DOHH2 (cell line): ENCODE measurements at regions not wholly inside any gene's neighbourhood (a gene's known extent, or its start where the extent isn't known, plus 50 kb on each side); places are given as distances from the start of the nearest gene placed in this dataset.

Source experiments
- CTCF ChIP-seq: fragments of 200-600 bp; sonication (generic); IDR thresholded peaks from one replicate; pipeline ENCODE4 v1.5.1; 2014; ENCODE audit warnings: antibody characterized with exemption, mild to moderate bottlenecking, low read depth, low read length; ENCODE audit not compliant: poor library complexity, severe bottlenecking
- EZH2phosphoT487 ChIP-seq: fragments of 200-600 bp; sonication (generic); IDR thresholded peaks from 2 replicates; pipeline ENCODE4 v1.6.1; 2017; ENCODE audit warnings: borderline replicate concordance, mild to moderate bottlenecking, antibody characterized with exemption, low read length, moderate library complexity, mixed read lengths

- TF ChIP-seq CTCF = no peak
- no peak for TF ChIP-seq EZH2phosphoT487
Measured at GRCh38 chrX:55143621-55144020, 54.8 kb downstream of the PAGE2 start.
